ENCODE measurements at regions not wholly inside any gene's neighbourhood (a gene's known extent, or its start where the extent isn't known, plus 50 kb on each side); places are given as distances from the start of the nearest gene placed in this dataset.

GRCh38 chr10:91104193-91105041 is 116.0 kb upstream of the PCGF5 start:
- Histone ChIP-seq H3K9me3 (ENCODE audit: control insufficient read depth in 2 of 3, insufficient read depth in 1 of 3, low read length in 3 of 3) (peaks cover 0 to 2% (median 0%) of the 10 kb centered on the region in 3 donors), H3K9ac (ENCODE audit: low read length in 3 of 3) (no peak overlapping the region), H3K27me3 (ENCODE audit: control insufficient read depth, insufficient read depth, low read length) (no peaks in the 10 kb centered on the region), H3K4me3 (ENCODE audit: low read length in 3 of 3) (no peak overlapping the region), H3K27ac (ENCODE audit: low read depth in 2 of 2, low read length in 2 of 2) (no peak overlapping the region), H3K36me3 (ENCODE audit: control insufficient read depth in 2 of 3, insufficient read depth in 3 of 3, low read length in 3 of 3) (no peaks in the 10 kb centered on the region), H3K4me1 (ENCODE audit: control insufficient read depth in 2 of 3, insufficient read depth in 2 of 3, low read depth in 1 of 3, low read length in 3 of 3) (no peaks in the 10 kb centered on the region)
- intact Hi-C loops (cut with DNase I) = no loop called here
- FAIRE-seq = no peak
- TF ChIP-seq CTCF (IDR thresholded peaks at IDR 0.05; ENCODE audit: borderline replicate concordance, extremely low read depth, insufficient read depth) = no peak
- peak in 1 of 5 donors; percentile 8 for DNase-seq

GRCh38 chr10:91105269-91105668 is 115.2 kb upstream of the PCGF5 start:
- DNase-seq = no peak
- TF ChIP-seq CTCF (IDR thresholded peaks at IDR 0.05; ENCODE audit: borderline replicate concordance, extremely low read depth, insufficient read depth) = no peak
- intact Hi-C loops (cut with DNase I) = no loop called here

GRCh38 chr10:91108820-91109219 is 111.6 kb upstream of the PCGF5 start:
- FAIRE-seq (no peak), DNase-seq (no peak)
- Histone ChIP-seq H3K9me3 (ENCODE audit: control insufficient read depth in 2 of 3, insufficient read depth in 1 of 3, low read length in 3 of 3) (peaks cover 0 to 2% (median 0%) of the 10 kb centered on the region in 3 donors), H3K36me3 (ENCODE audit: control insufficient read depth in 2 of 3, insufficient read depth in 3 of 3, low read length in 3 of 3) (no peaks in the 10 kb centered on the region), H3K4me1 (ENCODE audit: control insufficient read depth in 2 of 3, insufficient read depth in 2 of 3, low read depth in 1 of 3, low read length in 3 of 3) (no peaks in the 10 kb centered on the region), H3K4me3 (ENCODE audit: low read length in 3 of 3) (no peak overlapping the region), H3K9ac (ENCODE audit: low read length in 3 of 3) (no peak overlapping the region), H3K27ac (ENCODE audit: low read depth in 2 of 2, low read length in 2 of 2) (no peak overlapping the region), H3K27me3 (ENCODE audit: control insufficient read depth, insufficient read depth, low read length) (no peaks in the 10 kb centered on the region)
- intact Hi-C loops (cut with DNase I) = no loop called here
- TF ChIP-seq CTCF (IDR thresholded peaks at IDR 0.05; ENCODE audit: borderline replicate concordance, extremely low read depth, insufficient read depth) = no peak

More at GRCh38 chr10:91105269-91105668, 115.2 kb upstream of the PCGF5 start:
- H3K9ac ChIP-seq (ENCODE audit: low read length in 3 of 3) = no peak overlapping the region
- no peaks in the 10 kb centered on the region for H3K36me3 ChIP-seq (ENCODE audit: control insufficient read depth in 2 of 3, insufficient read depth in 3 of 3, low read length in 3 of 3)
- peaks cover 0 to 2% (median 0%) of the 10 kb centered on the region in 3 donors for H3K9me3 ChIP-seq (ENCODE audit: control insufficient read depth in 2 of 3, insufficient read depth in 1 of 3, low read length in 3 of 3)
- no peaks in the 10 kb centered on the region for H3K27me3 ChIP-seq (ENCODE audit: control insufficient read depth, insufficient read depth, low read length)
- no peak overlapping the region for H3K27ac ChIP-seq (ENCODE audit: low read depth in 2 of 2, low read length in 2 of 2)
- H3K4me3 ChIP-seq (ENCODE audit: low read length in 3 of 3) = no peak overlapping the region
- FAIRE-seq = no peak
- no peaks in the 10 kb centered on the region for H3K4me1 ChIP-seq (ENCODE audit: control insufficient read depth in 2 of 3, insufficient read depth in 2 of 3, low read depth in 1 of 3, low read length in 3 of 3)

Measured in kidney (tissue), 13 donors.